NCI-H2107 treated with DMSO at 0.1 percent for 48 hours (cell line): ENCODE measurements at regions not wholly inside any gene's neighbourhood (a gene's known extent, or its start where the extent isn't known, plus 50 kb on each side); places are given as distances from the start of the nearest gene placed in this dataset.
"Not testable (repeated sequence)": the region's sequence is repeated elsewhere in the genome, so short reads cannot be mapped to it uniquely, and the experiment has no call there.

Experiments used
- DNase-seq: peaks from one replicate; lab custom pipeline; 2025; ENCODE audit not compliant: unreplicated experiment; lab: John Stamatoyannopoulos, UW

DNA sequence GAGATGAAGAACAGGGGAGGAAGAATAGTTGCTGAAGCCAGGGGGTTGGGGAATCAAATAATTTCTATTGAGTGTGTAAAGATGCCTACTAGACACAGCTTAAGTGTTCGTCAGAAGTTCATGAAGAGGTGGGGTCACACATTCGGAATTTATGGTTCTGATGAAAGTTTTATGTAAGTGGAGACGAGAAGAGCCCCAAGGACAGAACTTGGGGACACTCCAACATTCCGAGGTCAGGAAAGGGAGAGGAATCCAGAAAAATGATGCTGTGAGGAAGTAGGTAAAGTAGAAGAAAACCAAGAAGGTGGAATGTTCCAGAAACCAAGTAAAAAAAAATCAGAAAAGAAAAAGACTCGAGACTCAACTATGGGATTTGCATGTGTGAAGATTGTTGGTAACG is 272.5 kb downstream of the SIPA1L2 start:
- no peak for DNase-seq

DNA sequence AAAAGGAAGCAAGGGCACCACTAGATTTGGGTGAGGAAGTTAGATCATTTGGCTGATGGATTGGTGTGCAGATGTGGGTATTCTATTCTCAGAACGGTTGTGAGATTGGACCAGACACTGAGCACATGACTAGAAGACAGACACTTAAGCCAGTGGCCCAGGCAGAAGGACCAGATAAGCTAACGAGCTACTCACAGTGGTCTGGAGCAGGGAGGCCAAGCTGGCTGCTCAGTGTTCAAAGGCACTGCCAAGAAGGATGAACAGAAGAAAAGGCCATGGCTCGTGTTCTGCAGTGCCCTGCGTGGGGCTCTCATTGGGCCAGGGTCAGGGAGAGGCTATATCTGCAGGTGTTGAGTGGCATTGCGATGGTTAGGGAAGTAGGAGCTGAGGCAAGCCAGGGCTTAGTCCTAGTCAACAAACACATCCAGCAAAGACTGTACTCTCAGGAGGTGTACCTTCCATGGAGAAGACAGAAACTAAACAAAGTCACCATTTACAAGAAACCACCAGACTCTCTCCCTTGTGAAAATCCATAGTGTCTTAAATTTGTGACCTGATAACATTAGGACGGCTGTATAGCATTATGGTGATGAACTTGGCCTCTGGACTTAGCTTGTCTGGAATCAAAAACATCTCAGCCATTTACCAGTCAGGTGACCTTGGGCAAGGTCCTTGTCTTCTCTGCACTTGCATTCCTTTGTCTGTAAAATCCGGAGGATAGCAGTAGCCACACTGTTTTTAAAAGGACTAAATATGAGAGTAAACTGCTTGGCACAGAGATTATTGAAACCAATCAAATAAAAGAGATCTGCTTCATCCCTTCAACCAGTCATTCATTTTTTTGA is 274.5 kb downstream of the SIPA1L2 start:
- DNase-seq = no peak

DNA sequence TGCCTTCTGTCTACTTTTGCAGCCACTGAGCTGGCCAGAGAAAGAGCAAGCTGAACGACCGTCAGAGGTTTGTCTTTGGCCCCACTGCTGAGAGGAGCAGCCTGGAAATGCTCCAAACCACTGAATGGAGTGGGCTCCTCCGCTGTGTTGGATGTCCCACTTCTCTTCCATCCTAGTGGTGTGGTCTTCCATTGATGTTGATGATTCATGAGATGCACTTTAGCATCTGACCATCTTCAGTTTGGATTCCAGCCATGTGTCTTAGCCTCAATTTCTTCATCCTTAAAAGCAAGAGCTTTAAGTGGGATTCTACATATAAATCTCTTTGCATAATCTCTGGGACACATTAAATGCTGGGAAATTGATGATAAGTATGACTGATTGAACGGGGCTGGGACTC is 276.9 kb downstream of the SIPA1L2 start:
- no peak for DNase-seq

DNA sequence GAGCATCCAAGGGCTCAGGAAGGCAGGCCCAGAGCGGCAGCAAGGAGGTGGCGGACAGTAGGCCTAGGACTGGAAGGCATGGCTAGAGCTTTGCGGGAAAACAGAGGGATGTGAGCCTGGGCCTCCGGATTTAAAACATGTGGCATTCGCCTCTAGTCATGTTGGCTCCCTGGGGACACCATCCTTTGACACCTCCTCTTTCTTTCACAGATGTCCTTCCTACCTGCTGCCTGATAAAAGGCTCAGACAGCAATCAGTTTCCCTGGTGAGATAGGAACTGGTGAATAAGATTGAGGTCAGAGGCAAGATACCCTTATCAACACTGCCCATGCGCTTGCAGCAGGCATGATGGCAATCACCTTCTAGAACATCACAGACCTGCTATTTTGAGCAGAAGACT is 277.6 kb downstream of the SIPA1L2 start:
- DNase-seq = no peak

DNA sequence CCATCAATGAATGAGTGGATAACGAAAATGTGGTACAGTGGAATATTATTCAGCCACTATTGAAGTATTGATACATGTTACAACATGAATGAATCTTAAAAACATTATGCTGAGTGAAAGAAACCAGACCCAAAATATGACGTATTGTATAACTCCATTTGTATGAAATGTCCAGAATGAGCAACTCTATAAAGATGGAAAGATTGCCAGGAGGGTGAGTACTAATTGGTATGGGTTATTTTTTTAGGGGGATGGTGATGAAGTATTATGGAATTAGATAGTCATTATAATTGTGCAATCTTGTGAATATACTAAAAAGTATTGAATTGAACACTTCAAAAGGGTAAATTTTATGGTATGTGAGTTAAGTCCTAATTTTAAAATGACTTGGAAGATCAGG is 278.6 kb downstream of the SIPA1L2 start:
- DNase-seq = no peak

DNA sequence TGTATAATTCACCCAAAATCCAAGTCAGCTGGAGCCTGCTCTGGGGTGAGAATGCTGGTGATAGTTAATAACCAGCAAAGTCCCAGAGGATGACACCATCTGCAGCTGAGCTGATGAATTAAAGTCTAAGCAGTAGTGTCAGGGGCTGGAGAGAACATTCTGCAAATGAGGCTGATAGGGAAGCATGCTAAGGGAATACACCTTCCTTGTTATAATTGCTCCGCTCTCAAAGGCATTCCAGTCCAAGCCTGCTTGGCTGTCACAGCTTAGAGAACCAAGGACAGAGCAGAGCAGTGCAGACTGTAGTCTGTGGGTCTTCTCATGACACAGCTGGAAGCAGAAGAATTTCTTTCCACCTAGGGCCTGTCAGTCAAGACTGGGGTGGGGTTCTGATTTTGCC is 283.1 kb downstream of the SIPA1L2 start:
- DNase-seq = no peak

DNA sequence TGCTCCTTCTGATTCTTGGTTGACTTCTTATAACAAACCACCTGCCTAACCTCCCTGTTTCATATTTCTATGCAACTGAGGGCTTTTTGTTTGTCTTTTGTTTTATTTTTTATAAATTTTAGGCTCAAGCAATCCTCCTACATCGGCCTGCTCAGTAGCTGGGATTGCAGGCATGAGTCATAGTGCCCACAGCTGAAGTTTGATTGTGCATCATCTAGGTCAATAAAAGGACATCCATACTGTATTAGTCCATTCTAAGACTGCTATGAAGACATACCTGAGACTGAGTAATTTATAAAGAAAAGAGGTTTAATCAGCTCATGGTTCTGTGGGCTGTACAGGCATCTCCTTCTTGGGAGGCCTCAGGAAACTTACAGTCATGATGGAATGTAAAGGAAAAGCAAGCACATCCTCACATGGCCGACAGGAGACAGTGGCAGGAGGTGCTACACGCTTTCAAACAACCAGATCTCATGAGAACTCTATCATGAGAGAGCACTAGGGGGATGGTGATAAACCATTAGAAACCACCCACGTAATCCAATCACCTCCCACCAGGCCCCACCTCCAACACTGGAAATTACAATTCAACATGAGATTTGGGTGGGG is 285.0 kb downstream of the SIPA1L2 start:
- no peak for DNase-seq

DNA sequence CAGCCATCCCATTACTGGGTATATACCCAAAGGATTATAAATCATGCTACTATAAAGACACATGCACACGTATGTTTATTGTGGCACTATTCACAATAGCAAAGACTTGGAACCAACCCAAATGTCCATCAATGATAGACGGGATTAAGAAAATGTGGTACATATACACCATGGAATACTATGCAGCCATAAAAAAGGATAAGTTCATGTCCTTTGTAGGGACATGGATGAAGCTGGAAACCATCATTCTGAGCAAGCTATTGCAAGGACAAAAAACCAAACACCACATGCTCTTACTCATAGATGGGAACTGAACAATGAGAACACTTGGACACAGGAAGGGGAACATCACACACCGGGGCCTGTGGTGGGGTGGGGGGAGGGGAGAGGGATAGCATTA is 285.7 kb downstream of the SIPA1L2 start:
- not testable (repeated sequence) for DNase-seq

DNA sequence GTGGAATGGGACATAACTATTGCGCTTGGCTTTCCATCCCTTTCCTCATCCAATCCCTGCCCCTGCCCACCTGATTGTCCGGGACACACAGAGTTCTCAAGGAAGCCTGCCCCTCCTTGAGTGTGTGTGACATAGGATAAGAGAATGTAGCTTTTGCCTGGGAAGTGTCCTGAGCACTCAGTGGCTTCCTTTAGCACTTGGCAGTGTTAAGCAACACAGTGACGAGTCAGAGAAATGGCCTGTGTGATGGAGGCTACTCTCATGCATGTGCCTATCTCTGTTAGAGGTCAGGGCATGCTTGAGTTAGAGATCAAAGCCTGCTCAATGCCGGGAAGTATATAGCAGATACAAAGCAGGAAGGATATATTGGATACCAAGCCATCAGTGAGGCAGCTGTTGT is 289.5 kb downstream of the SIPA1L2 start:
- no peak for DNase-seq

DNA sequence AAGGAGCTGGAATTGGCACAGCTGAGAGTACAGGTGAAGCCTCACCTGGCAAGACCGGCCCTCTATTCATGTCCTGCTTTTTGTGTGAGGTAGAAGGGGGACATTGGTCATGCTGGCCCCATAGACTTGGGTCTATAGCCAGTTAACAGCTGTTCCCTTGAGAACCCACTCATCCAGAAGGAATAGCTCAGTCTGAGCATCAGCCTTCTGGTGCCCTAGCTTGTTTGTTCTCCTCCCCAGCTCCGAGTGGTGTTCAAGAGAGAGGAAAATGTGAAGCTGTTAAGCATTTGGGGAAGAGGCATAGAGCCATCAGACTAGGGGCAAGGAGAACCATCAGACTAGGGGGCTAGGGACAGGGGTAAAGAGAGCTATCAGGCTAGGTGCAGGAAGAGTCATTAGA is 290.9 kb downstream of the SIPA1L2 start:
- DNase-seq = no peak

DNA sequence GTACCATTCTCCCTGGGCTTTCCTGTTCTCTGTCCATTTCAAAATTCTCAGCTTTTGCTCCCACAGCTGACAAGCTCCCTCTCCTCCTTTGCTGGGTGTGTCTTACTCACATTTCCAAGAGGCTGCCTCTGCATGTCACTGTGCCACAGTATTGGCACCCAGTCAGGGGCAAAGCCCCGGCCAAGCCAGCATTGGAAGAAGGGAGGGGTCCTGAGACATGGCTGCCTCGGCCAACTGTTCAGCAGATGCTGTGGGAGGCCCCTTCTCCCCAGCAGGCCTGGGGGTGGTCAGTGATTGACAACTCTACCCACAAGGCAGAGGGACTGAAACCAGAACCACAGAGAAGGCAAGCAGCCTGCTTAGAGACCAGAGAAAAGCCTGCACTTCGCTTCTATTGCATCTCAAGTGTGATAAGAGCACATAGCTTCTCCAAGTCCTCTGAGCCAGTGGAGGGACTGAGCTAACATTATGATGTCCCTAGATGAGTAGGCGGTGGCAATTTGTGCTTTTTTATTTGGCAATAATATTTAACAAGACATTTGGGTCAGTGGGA is 294.1 kb downstream of the SIPA1L2 start:
- DNase-seq = no peak

DNA sequence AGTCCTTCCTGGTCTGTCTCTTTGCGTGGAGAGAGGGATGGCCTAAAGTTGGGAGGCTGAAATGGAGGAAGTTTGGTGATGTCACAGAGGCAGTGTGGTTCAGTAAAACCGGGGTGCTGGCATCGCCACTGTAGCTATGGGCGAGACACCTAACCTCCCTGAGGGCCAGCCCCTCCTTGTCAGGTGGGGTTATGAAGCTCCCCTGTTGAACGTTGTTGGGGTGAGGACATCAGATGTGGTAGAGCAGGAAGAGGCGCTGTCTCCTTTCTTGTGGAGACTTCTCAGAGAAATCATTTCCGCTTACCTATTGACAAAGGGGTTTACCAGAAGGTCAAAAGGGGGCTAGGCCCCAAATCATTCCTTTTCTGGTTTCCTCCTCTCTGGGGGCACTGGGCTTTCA is 294.7 kb downstream of the SIPA1L2 start:
- DNase-seq = no peak

DNA sequence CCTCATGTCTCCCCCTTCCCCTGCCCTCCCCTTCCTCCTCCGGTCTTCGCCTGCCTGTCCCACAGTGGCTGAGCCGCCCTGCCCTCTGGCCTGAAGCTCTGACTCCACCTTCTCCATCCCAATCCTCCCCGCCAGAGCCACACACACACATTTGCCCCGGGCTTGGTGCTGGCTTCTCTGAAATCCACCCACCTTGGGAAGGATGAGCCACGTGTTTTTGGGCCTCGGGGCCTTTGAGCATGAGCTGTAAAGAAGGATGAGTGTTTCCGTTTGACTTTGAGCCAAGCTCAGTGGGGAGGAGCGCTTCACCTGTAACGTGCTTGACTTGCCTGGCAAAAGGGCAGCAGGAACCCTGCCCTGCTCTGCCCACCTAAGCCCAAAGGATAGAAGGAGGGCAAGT is 295.1 kb downstream of the SIPA1L2 start:
- DNase-seq = no peak

DNA sequence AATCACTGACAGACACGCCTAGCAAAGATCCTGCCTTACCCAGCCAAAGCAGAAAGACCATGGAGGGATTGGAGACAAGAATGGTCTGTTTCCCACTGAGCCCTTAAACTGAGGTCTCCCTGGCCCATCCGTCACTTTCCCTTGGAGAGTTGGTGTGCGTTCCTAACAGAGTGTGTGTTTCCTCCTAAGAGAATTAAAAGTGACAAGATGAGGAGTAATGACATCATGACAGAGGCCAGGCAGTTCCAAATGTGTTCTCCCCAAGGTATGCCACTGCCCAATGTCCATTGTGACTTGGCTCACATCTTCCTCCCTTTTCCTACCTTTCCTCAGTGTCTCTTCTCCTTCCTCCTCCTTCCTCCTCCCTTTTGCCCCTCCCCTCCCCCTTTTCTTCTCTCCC is 295.7 kb downstream of the SIPA1L2 start:
- DNase-seq = no peak

DNA sequence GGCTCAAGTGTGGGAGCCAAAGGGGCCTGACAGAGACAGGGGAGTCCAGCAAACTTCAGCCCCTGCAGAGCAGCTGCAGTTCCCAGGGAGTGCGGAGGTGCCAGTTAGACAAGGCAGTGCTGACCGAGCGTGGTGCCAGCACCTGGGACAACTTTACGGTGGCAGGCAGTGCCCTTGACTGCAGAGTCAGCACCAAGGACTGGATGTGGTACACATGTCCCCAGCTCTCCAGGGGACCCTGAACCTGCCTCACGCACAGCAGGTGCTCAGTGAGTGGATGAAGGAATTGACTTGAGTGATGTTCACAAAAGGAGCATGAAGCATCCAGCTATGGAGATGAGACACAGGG is 296.5 kb downstream of the SIPA1L2 start:
- no peak for DNase-seq

DNA sequence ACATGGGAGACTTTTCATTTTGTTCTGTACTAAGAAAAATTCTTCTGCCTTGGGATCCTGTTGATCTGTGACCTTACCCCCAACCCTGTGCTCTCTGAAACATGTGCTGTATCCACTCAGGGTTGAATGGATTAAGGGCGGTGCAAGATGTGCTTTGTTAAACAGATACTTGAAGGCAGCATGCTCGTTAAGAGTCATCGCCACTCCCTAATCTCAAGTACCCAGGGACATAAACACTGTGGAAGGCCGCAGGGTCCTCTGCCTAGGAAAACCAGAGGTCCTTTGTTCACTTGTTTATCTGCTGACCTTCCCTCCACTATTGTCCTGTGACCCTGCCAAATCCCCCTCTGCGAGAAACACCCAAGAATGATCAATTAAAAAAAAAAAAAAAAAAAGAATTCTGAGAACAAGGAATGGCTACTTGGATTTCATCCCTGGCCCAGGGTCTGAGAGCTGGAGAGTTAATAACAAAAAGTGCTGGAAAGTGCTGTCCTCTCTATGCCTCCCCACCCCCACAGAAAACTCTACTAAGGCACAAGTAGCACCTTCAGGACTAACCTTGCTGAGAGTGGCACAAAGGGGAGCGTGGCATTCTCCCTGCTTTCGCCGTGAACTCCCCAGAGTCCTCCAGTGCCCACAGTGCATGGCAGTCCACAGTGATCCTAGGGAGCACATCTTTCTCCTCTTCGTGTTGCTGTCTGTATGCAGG is 297.1 kb downstream of the SIPA1L2 start:
- not testable (repeated sequence) for DNase-seq

DNA sequence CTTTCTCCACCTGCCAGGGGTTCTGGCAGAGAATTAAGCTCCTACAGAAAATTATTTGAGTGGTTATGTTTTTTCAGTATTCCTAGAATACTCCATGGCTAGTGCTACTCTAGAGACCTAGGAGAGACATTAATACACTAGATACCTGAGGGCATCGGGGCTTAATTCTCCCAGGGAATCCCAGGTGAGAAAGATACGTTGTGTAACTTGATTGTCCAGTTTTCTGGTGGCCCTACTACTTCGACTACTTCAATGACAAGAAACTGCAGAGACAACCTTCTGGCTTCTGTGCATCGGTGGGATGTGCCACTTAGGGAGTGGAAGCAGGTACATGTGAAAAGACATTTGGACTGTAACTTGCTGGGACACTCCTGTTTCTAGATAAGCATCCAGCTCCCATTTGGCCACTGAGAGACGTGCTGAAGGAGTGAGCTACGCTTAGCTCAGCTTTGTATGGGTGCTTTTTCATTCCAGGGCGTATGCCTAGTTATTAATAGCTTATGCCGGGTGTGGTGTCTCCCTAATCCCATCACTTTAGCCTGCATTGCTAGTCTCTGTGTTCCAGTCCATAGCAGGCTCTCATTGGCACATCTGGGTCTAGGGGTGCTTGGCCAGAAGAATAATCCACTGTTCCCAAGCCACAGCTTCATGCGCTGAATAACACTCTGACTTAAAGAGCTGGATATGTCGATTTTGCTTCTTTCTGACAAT is 300.7 kb downstream of the SIPA1L2 start:
- DNase-seq = no peak

DNA sequence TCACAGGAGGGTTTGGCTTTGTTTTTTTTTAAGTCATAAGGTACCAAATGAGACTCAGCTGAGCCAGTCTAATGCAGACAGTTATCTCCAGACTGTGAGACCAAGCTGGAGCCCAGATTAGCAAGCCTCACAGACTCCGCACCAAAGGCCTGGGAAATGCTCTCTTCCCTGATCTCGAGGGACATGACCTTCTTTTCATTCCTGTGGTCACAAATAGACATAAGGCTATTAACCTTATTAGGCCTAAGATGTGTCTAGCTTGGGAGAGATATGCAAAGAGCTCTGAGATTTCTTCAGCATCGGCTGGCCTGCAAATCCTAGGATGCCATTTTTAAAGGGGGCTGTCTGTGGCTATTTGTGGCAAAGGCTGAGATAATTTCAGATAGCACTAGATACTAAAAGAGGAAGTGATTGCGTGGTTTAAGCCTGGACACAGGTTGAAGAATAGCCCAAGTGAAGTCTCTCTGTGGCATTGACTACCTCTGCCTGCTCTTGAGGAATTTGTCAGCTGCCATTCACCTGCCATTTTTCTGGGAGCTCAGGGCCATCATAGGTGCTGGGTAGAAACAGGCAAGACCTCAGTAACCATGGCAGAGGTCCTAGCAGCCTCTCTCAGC is 301.3 kb downstream of the SIPA1L2 start:
- DNase-seq = no peak

DNA sequence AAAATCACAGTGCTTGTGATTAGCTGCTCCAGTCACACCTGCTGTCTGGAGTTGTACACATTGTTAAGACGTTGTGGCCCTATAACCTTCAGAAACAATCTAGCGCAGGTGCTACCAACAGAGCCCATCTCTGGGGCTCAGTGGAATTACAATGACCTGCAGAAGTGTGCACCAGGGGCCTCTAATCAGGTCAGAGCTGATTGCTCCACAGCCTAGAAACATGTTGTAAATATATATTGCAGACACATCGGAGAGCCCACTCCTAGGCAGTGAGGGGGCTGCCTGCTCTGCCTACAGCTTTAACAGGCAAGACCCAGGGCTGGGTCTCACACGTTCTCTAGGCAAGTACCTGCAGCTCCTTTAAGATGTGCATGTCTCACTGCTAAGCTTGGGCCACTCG is 302.0 kb downstream of the SIPA1L2 start:
- DNase-seq = peak; percentile 61

DNA sequence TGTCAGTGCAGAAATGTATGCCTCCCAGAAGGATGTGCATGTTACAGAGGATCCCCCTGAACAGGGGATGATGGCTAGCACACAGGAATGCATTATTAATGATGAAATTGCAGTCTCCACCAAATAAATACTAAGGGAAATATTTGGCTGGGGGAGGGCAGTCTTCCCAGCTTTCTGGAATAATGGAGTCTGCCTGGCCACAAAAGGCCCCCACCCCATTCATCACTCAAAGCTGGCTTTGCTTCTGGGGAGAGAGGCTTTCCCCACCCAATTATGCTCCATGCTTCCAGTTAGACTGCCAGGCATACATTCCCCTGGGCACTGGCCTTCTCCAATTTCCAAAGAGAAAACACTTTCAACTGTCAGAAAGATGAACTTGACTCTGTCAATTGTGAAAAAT is 302.7 kb downstream of the SIPA1L2 start:
- DNase-seq = no peak

DNA sequence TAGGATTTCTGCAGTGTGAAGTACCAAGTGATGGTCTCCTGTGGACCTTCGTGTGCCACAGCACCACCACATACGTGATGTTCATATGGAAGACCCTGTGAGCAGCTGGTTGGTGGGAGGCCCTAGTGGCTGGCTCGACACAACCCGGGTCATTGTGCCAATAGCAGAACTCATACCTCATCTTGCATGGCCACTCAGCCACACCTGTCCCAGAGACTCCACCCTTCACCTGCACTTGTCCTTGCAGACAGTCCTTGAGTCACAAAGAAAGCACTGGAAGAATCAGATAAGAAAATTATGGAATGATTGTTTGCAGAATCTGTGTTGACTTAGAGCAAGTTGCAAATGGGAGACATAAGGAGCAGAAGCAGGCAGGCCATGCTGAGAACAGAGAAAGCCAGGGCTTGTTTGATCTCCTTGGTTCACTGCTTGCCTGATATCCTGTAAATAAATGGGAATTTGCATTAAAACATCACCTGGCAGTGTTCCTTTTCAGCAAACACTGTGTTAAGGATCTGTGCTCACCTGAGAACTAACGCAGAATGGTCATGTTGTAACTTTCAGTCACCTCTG is 307.7 kb downstream of the SIPA1L2 start:
- DNase-seq = no peak
